ENCODE measurements at regions not wholly inside any gene's neighbourhood (a gene's known extent, or its start where the extent isn't known, plus 50 kb on each side); places are given as distances from the start of the nearest gene placed in this dataset.

- DNase-seq, result no peak
These were observed 52.9 kb upstream of the TPRG1 start for GRCh38 chr3:189118896-189119295.

DNA sequence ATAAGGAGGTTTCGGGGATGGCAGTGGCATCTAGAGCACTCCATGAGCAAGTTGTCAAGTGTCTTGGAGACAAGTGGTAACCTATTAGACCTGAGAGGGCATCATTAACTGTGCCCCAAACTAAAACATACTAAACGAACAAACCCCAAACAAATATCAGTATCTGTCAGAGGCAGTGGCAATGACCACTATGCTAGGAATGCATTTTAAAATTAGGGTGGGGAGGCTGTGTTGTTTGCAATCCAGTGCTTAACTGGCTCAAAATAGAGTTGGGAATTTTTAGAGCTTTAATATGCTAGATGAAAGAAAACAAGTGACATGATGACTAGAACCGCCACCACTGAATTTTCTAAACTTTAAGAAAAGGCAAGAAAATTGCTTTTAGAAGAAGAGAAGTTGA lies 51.8 kb upstream of the TPRG1 start:
- no peak for DNase-seq

- peak; percentile 30 for DNase-seq
These were observed 50.7 kb upstream of the TPRG1 start for GRCh38 chr3:189121092-189121491.
